22Rv1 (cell line): ENCODE measurements at regions not wholly inside any gene's neighbourhood (a gene's known extent, or its start where the extent isn't known, plus 50 kb on each side); places are given as distances from the start of the nearest gene placed in this dataset.

Experiments used
- CTCF ChIP-seq: fragments of 450-650 bp; IDR thresholded peaks from 2 replicates; pipeline ENCODE4 v1.5.1; 2017; ENCODE audit warnings: mild to moderate bottlenecking
- ZFX ChIP-seq: fragments of 450-650 bp; IDR thresholded peaks from 2 replicates; pipeline ENCODE4 v1.6.1; 2017; ENCODE audit warnings: antibody characterized with exemption, borderline replicate concordance

- no peak for TF ChIP-seq CTCF
- TF ChIP-seq ZFX, result no peak
Observed at GRCh38 chr4:64000241-64000640, 409.0 kb downstream of the TECRL start.
